HepG2 (cell line): ENCODE measurements at regions not wholly inside any gene's neighbourhood (a gene's known extent, or its start where the extent isn't known, plus 50 kb on each side); places are given as distances from the start of the nearest gene placed in this dataset.

Source experiments
- ATAC-seq: fragments of 200-7000 bp; cut with Tn5 transposase; 3 replicates; pipeline ENCODE4 v1.9.1; 2020; ENCODE audit warnings: mild to moderate bottlenecking, moderate library complexity
- BruUV-seq: library from RNA; stranded (reverse); fragments of 400-500 nt; replicated peaks from 2 replicates; lab custom pipeline; 2021; lab: Mats Ljungman, UMichigan
- CTCF ChIA-PET: fragments of 300-600 bp; formaldehyde crosslinking; extraction: SDS; loops from one replicate; lab custom pipeline; 2021; ENCODE audit warnings: low total read pairs, inconsistent platforms, low intra/inter-chr PET ratio; lab: Yijun Ruan, JAX
- POLR2A ChIA-PET: fragments of 350-600 bp; sonication (Branson Sonifier 250); formaldehyde crosslinking; loops from one replicate; lab custom pipeline; 2020; ENCODE audit warnings: antibody characterized with exemption, inconsistent platforms; lab: Yijun Ruan, JAX
- DNase-seq: peaks from one replicate; pipeline ENCODE4 v3.0.0-alpha.2; 2015; ENCODE audit warnings: low spot score
- FAIRE-seq: peaks from 3 replicates; lab custom pipeline; 2011; peaks lifted over from hg19 to GRCh38; lab: Jason Lieb, UNC
- H2AFZ ChIP-seq: one replicate; pipeline ENCODE4 v1.6.1; 2011; ENCODE audit warnings: low read length, inconsistent platforms
- H3K27ac ChIP-seq: fragments of 300-600 bp; 3 replicates; pipeline ENCODE4 v1.8.0; 2011; ENCODE audit warnings: mixed run types, mild to moderate bottlenecking, mixed read lengths, low read length, inconsistent platforms; ENCODE audit not compliant: insufficient read depth; ENCODE audit errors: extremely low read length
- H3K27me3 ChIP-seq, 2 experiments: fragments of 200-600 bp in 1 of 2; 2 replicates in 1 of 2; 3 replicates in 1 of 2; pipeline versions ENCODE4 v1.6.0 to v1.8.0; 2011; ENCODE audit warnings: low read length in 2 of 2, mild to moderate bottlenecking in 2 of 2, moderate library complexity in 2 of 2, inconsistent platforms in 1 of 2; ENCODE audit not compliant: insufficient read depth in 2 of 2, control insufficient read depth in 1 of 2
- H3K36me3 ChIP-seq, 2 experiments: fragments of 200-600 bp in 1 of 2; replicated peaks in 1 of 2; 2 replicates in 1 of 2; 3 replicates in 1 of 2; pipeline versions ENCODE4 v1.5.1 to v1.8.0; 2011; ENCODE audit warnings: low read length in 2 of 2, inconsistent platforms in 1 of 2; ENCODE audit not compliant: insufficient read depth in 2 of 2, control insufficient read depth in 1 of 2
- H3K4me1 ChIP-seq: 2 replicates; pipeline ENCODE4 v1.5.1; 2012; ENCODE audit warnings: low read length, inconsistent platforms; ENCODE audit not compliant: insufficient read depth
- H3K4me2 ChIP-seq: 2 replicates; pipeline ENCODE4 v1.6.0; 2011; ENCODE audit warnings: low read depth, low read length, inconsistent platforms
- H3K4me3 ChIP-seq, 3 experiments: fragments of 200-600 bp in 1 of 3; sonication (generic), shearing (Covaris generic) in 1 of 3; replicated peaks in 1 of 3; 2 replicates each; pipeline ENCODE4 v1.5.1; 2011 to 2016; ENCODE audit warnings: low read length in 3 of 3, inconsistent platforms in 2 of 3, low read depth in 2 of 3, mild to moderate bottlenecking in 2 of 3, control low read depth in 1 of 3, mixed read lengths in 1 of 3; ENCODE audit not compliant: insufficient read depth in 1 of 3
- H3K79me2 ChIP-seq: one replicate; pipeline ENCODE4 v1.6.1; 2011; ENCODE audit warnings: low read length, inconsistent platforms; ENCODE audit not compliant: insufficient read depth
- H3K9ac ChIP-seq: 2 replicates; pipeline ENCODE4 v1.6.0; 2011; ENCODE audit warnings: mild to moderate bottlenecking, low read depth, low read length, inconsistent platforms; ENCODE audit not compliant: insufficient read depth
- H3K9me3 ChIP-seq: 2 replicates; pipeline ENCODE4 v1.5.1; 2012; ENCODE audit warnings: mild to moderate bottlenecking, low read length
- H4K20me1 ChIP-seq: 2 replicates; pipeline ENCODE4 v1.6.0; 2011; ENCODE audit warnings: inconsistent platforms, mild to moderate bottlenecking, low read length, moderate library complexity; ENCODE audit not compliant: insufficient read depth
- ARID2 ChIP-seq: sonication (generic); formaldehyde crosslinking; IDR thresholded peaks from 2 replicates; pipeline ENCODE4 v1.8.1; 2022; ENCODE audit warnings: mild to moderate bottlenecking, missing genetic modification reagents, borderline replicate concordance
- HMG20B ChIP-seq: conservative IDR thresholded peaks from 2 replicates; pipeline ENCODE4 v1.6.1; 2016; ENCODE audit warnings: missing genetic modification reagents, missing compliant biosample characterization
- MAFF ChIP-seq: IDR thresholded peaks from 2 replicates; pipeline ENCODE4 v1.6.1; 2011; ENCODE audit warnings: low read depth, low read length, improper control_type of control experiment
- NPAS2 ChIP-seq: sonication (generic); formaldehyde crosslinking; IDR thresholded peaks from 2 replicates; pipeline ENCODE4 v1.8.0; 2022; ENCODE audit warnings: mild to moderate bottlenecking, missing genetic modification reagents, borderline replicate concordance
- ZNF136 ChIP-seq: sonication (generic); formaldehyde crosslinking; IDR thresholded peaks from 2 replicates; pipeline ENCODE4 v1.8.1; 2022; ENCODE audit warnings: low read depth, mild to moderate bottlenecking, moderate library complexity, missing genetic modification reagents
- ZNF674 ChIP-seq: sonication (generic); formaldehyde crosslinking; IDR thresholded peaks from 2 replicates; pipeline ENCODE4 v1.5.0; 2020; ENCODE audit warnings: low read depth, mild to moderate bottlenecking, missing genetic modification reagents
- ZNF749 ChIP-seq: sonication (generic); formaldehyde crosslinking; IDR thresholded peaks from 2 replicates; pipeline ENCODE4 v1.8.0; 2022; ENCODE audit warnings: mild to moderate bottlenecking, missing genetic modification reagents, moderate library complexity, borderline replicate concordance
- WGBS: methylation state at CpG from one replicate; pipeline ENCODE4 v1.1.6; 2017; ENCODE audit warnings: low lambda C conversion rate; 5-methylcytosine and 5-hydroxymethylcytosine counted together
- in situ Hi-C: cut with HindIII; loops from 2 replicates; pipeline ENCODE4 v1.10.0; 2017; ENCODE audit warnings: low pct_unique_long_range_greater_than_20kb; ENCODE audit not compliant: extremely low pct_ligation_motif_present
- intact Hi-C: fragments of 100-400 bp; cut with micrococcal nuclease; formaldehyde crosslinking; loops from one replicate; pipeline ENCODE4 v1.10.0; 2022; ENCODE audit not compliant: unreplicated experiment
- TF ChIP-seq, protein P1 (sequence below): sonication (generic); formaldehyde crosslinking; IDR thresholded peaks from 2 replicates; pipeline ENCODE4 v1.4.0; 2020; ENCODE audit warnings: missing genetic modification reagents
- TF ChIP-seq, protein P2 (sequence below): sonication (generic); formaldehyde crosslinking; IDR thresholded peaks from 2 replicates; pipeline ENCODE4 v1.5.0; 2020; ENCODE audit warnings: mild to moderate bottlenecking, missing genetic modification reagents
- TF ChIP-seq, protein P3 (sequence below): IDR thresholded peaks from 2 replicates; pipeline ENCODE4 v1.6.1; 2016; ENCODE audit warnings: missing genetic modification reagents, missing compliant biosample characterization
- TF ChIP-seq, protein P4 (sequence below): sonication (generic); formaldehyde crosslinking; IDR thresholded peaks from 2 replicates; pipeline ENCODE4 v1.8.1; 2023; ENCODE audit warnings: missing genetic modification reagents, inconsistent platforms, borderline replicate concordance
- TF ChIP-seq, protein P5 (sequence below): sonication (generic); formaldehyde crosslinking; IDR thresholded peaks from 2 replicates; pipeline ENCODE4 v1.5.1; 2020; ENCODE audit warnings: missing genetic modification reagents, mild to moderate bottlenecking, borderline replicate concordance
- TF ChIP-seq, protein P6 (sequence below): sonication (generic); formaldehyde crosslinking; IDR thresholded peaks from 2 replicates; pipeline ENCODE4 v1.5.0; 2020; ENCODE audit warnings: mild to moderate bottlenecking, missing genetic modification reagents

DNA sequence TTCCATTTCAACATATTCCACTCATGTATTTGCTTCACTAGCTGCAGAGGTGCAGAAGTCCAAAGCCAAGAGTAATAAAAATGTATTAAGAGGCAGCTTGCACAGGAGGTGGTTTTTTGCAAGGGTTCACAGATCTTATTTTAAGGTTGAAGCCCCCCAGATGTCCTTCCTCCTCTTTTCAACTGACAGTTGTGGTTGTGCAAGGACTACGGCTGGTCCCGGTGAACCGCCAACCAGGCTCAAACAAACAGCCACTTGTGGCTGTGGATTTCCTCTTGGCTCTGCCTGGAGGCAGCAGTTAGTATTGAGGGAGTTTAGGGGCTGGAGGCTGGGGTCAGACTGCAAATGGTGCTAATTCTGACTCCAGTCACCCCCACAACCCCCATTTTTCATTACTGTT lies 240.7 kb upstream of the TBC1D5 start:
- no peak overlapping the region for H3K4me3 ChIP-seq
- in situ Hi-C loops (no loop called here), intact Hi-C loops (no loop called here)
- H3K4me2 ChIP-seq, result no peak overlapping the region
- WGBS, result no CpG with 5 or more reads among the region's 3 CpGs
- H4K20me1 ChIP-seq, result no peaks in the 10 kb centered on the region
- H3K9ac ChIP-seq, result no peak overlapping the region
- POLR2A ChIA-PET, result no interaction called here
- no TSS peak for BruUV-seq
- FAIRE-seq (no peak), ATAC-seq (no peak), DNase-seq (no peak)
- H3K9me3 ChIP-seq, result no peaks in the 10 kb centered on the region
- no peak overlapping the region for H3K27ac ChIP-seq
- no peak overlapping the region for H2AFZ ChIP-seq
- H3K36me3 ChIP-seq, result no peaks in the 10 kb centered on the region
- CTCF ChIA-PET, result no interaction called here
- no peaks in the 10 kb centered on the region for H3K4me1 ChIP-seq
- peaks cover 0 to 9% of the 10 kb centered on the region in 2 experiments; a peak in 1 of 5 replicates for H3K27me3 ChIP-seq
- no peaks in the 10 kb centered on the region for H3K79me2 ChIP-seq
- TF ChIP-seq, protein P1, sequence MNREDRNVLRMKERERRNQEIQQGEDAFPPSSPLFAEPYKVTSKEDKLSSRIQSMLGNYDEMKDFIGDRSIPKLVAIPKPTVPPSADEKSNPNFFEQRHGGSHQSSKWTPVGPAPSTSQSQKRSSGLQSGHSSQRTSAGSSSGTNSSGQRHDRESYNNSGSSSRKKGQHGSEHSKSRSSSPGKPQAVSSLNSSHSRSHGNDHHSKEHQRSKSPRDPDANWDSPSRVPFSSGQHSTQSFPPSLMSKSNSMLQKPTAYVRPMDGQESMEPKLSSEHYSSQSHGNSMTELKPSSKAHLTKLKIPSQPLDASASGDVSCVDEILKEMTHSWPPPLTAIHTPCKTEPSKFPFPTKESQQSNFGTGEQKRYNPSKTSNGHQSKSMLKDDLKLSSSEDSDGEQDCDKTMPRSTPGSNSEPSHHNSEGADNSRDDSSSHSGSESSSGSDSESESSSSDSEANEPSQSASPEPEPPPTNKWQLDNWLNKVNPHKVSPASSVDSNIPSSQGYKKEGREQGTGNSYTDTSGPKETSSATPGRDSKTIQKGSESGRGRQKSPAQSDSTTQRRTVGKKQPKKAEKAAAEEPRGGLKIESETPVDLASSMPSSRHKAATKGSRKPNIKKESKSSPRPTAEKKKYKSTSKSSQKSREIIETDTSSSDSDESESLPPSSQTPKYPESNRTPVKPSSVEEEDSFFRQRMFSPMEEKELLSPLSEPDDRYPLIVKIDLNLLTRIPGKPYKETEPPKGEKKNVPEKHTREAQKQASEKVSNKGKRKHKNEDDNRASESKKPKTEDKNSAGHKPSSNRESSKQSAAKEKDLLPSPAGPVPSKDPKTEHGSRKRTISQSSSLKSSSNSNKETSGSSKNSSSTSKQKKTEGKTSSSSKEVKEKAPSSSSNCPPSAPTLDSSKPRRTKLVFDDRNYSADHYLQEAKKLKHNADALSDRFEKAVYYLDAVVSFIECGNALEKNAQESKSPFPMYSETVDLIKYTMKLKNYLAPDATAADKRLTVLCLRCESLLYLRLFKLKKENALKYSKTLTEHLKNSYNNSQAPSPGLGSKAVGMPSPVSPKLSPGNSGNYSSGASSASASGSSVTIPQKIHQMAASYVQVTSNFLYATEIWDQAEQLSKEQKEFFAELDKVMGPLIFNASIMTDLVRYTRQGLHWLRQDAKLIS, result no peak
- TF ChIP-seq ZNF136 (CRISPR knock-in tag), result no peak
- no peak for TF ChIP-seq ZNF674
- TF ChIP-seq ARID2, result no peak
- TF ChIP-seq, protein P2, sequence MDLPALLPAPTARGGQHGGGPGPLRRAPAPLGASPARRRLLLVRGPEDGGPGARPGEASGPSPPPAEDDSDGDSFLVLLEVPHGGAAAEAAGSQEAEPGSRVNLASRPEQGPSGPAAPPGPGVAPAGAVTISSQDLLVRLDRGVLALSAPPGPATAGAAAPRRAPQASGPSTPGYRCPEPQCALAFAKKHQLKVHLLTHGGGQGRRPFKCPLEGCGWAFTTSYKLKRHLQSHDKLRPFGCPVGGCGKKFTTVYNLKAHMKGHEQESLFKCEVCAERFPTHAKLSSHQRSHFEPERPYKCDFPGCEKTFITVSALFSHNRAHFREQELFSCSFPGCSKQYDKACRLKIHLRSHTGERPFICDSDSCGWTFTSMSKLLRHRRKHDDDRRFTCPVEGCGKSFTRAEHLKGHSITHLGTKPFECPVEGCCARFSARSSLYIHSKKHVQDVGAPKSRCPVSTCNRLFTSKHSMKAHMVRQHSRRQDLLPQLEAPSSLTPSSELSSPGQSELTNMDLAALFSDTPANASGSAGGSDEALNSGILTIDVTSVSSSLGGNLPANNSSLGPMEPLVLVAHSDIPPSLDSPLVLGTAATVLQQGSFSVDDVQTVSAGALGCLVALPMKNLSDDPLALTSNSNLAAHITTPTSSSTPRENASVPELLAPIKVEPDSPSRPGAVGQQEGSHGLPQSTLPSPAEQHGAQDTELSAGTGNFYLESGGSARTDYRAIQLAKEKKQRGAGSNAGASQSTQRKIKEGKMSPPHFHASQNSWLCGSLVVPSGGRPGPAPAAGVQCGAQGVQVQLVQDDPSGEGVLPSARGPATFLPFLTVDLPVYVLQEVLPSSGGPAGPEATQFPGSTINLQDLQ (CRISPR knock-in tag), result no peak
- no peak for TF ChIP-seq NPAS2 (CRISPR knock-in tag)
- TF ChIP-seq HMG20B (CRISPR knock-in tag), result no peak
- no peak for TF ChIP-seq MAFF
- TF ChIP-seq, protein P3, sequence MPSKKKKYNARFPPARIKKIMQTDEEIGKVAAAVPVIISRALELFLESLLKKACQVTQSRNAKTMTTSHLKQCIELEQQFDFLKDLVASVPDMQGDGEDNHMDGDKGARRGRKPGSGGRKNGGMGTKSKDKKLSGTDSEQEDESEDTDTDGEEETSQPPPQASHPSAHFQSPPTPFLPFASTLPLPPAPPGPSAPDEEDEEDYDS (CRISPR knock-in tag), result no peak
- TF ChIP-seq, protein P4, sequence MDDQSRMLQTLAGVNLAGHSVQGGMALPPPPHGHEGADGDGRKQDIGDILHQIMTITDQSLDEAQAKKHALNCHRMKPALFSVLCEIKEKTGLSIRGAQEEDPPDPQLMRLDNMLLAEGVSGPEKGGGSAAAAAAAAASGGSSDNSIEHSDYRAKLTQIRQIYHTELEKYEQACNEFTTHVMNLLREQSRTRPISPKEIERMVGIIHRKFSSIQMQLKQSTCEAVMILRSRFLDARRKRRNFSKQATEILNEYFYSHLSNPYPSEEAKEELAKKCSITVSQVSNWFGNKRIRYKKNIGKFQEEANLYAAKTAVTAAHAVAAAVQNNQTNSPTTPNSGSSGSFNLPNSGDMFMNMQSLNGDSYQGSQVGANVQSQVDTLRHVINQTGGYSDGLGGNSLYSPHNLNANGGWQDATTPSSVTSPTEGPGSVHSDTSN (CRISPR knock-in tag), result no peak
- no peak for TF ChIP-seq ZNF749 (CRISPR knock-in tag)
- TF ChIP-seq, protein P5, sequence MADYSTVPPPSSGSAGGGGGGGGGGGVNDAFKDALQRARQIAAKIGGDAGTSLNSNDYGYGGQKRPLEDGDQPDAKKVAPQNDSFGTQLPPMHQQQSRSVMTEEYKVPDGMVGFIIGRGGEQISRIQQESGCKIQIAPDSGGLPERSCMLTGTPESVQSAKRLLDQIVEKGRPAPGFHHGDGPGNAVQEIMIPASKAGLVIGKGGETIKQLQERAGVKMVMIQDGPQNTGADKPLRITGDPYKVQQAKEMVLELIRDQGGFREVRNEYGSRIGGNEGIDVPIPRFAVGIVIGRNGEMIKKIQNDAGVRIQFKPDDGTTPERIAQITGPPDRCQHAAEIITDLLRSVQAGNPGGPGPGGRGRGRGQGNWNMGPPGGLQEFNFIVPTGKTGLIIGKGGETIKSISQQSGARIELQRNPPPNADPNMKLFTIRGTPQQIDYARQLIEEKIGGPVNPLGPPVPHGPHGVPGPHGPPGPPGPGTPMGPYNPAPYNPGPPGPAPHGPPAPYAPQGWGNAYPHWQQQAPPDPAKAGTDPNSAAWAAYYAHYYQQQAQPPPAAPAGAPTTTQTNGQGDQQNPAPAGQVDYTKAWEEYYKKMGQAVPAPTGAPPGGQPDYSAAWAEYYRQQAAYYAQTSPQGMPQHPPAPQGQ (CRISPR knock-in tag), result no peak
- TF ChIP-seq, protein P6, sequence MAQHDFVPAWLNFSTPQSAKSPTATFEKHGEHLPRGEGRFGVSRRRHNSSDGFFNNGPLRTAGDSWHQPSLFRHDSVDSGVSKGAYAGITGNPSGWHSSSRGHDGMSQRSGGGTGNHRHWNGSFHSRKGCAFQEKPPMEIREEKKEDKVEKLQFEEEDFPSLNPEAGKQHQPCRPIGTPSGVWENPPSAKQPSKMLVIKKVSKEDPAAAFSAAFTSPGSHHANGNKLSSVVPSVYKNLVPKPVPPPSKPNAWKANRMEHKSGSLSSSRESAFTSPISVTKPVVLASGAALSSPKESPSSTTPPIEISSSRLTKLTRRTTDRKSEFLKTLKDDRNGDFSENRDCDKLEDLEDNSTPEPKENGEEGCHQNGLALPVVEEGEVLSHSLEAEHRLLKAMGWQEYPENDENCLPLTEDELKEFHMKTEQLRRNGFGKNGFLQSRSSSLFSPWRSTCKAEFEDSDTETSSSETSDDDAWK (CRISPR knock-in tag), result no peak
